ENCODE measurements at regions not wholly inside any gene's neighbourhood (a gene's known extent, or its start where the extent isn't known, plus 50 kb on each side); places are given as distances from the start of the nearest gene placed in this dataset.

DNA sequence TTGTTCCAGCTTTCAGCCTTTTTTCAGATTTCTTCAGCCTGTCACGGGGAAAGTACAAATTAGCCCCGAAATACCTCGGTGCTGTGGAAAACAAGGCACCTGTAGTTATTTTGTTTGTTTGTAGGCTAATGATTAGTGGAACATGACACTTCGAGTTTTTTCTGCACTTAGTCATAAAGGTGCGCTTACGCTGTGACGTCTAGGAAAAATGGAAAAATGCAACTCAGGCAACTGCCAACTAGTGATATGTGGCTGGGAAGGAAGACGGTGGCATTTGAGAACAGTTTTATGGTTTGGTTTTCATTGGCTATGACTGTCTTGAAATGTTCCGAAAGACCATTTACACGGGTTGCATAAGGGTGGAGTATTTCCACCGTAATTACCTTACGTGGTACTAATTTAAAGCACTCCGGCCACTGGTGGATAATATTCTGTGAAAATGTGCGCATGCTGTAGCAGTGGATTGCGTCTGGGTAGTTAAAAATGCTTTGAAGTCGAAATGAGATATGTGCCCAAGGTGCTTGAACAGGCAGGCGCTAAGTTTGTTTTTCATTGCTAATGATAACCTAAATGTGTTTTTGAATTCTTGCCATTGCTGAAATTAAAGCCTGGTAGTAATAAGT, 94.5 kb upstream of the CELF2 start:
- intact Hi-C loops (cut with DNase I; ENCODE audit: low total_unique reads) = no loop called here
- Histone ChIP-seq H3K4me3 (no peak overlapping the region), H3K27me3 (no peaks in the 10 kb centered on the region), H3K4me1 (no peaks in the 10 kb centered on the region), H3K36me3 (no peaks in the 10 kb centered on the region), H3K9me3 (no peaks in the 10 kb centered on the region), H3K27ac (no peak overlapping the region)
- DNase-seq = no peak
- TF ChIP-seq, protein P1, sequence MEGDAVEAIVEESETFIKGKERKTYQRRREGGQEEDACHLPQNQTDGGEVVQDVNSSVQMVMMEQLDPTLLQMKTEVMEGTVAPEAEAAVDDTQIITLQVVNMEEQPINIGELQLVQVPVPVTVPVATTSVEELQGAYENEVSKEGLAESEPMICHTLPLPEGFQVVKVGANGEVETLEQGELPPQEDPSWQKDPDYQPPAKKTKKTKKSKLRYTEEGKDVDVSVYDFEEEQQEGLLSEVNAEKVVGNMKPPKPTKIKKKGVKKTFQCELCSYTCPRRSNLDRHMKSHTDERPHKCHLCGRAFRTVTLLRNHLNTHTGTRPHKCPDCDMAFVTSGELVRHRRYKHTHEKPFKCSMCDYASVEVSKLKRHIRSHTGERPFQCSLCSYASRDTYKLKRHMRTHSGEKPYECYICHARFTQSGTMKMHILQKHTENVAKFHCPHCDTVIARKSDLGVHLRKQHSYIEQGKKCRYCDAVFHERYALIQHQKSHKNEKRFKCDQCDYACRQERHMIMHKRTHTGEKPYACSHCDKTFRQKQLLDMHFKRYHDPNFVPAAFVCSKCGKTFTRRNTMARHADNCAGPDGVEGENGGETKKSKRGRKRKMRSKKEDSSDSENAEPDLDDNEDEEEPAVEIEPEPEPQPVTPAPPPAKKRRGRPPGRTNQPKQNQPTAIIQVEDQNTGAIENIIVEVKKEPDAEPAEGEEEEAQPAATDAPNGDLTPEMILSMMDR (IDR thresholded peaks at IDR 0.05) = no peak

DNA sequence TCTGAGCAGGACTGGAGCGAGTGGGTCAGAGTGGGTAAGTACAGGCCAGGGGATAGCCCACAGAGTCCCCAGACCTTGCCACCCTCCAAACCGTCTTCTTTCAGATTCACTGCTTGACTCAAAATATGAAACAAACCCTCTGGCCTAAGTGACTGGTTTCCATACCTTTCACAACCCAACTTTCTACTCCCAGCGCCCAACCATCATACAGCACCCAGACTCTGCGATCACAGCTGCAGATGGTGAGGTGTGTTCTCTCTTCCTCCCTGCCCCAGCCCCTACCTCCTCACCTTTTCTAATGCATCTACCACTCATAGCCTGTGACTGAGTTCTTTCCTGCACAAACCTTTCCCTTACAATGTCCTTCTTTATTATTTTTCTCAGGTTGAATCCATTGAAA, 92.0 kb upstream of the CELF2 start:
- intact Hi-C loops (cut with DNase I; ENCODE audit: low total_unique reads) = no loop called here
- Histone ChIP-seq H3K9me3 (no peaks in the 10 kb centered on the region), H3K27ac (no peak overlapping the region), H3K4me1 (no peaks in the 10 kb centered on the region), H3K36me3 (no peaks in the 10 kb centered on the region), H3K4me3 (no peak overlapping the region), H3K27me3 (no peaks in the 10 kb centered on the region)
- no peak for DNase-seq
- TF ChIP-seq, protein P1 (IDR thresholded peaks at IDR 0.05) = no peak

DNA sequence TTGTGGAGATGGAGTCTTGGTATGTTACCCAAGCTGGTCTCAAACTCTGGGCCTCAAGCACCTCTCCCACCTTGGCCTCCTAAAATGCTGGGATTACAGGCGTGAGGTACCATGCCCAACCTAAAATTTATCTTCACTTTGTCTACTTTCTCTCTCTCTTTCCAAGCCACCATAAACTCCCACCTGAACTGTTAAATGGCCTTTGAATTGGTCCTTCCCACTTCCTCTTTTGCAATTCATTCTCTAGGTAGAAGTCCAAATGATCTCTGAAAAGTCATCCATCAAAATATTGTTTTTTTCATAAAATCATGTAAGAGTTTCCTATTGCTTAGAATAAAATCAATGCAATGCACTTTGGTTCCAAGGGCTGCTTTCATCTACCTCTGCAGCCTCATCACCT, 90.1 kb upstream of the CELF2 start:
- no peaks in the 10 kb centered on the region for H3K4me1 ChIP-seq
- no peaks in the 10 kb centered on the region for H3K27me3 ChIP-seq
- DNase-seq = no peak
- TF ChIP-seq, protein P1 (IDR thresholded peaks at IDR 0.05) = no peak
- no peaks in the 10 kb centered on the region for H3K36me3 ChIP-seq
- H3K27ac ChIP-seq = no peak overlapping the region
- no peak overlapping the region for H3K4me3 ChIP-seq
- no peaks in the 10 kb centered on the region for H3K9me3 ChIP-seq
- intact Hi-C loops (cut with DNase I; ENCODE audit: low total_unique reads) = no loop called here

DNA sequence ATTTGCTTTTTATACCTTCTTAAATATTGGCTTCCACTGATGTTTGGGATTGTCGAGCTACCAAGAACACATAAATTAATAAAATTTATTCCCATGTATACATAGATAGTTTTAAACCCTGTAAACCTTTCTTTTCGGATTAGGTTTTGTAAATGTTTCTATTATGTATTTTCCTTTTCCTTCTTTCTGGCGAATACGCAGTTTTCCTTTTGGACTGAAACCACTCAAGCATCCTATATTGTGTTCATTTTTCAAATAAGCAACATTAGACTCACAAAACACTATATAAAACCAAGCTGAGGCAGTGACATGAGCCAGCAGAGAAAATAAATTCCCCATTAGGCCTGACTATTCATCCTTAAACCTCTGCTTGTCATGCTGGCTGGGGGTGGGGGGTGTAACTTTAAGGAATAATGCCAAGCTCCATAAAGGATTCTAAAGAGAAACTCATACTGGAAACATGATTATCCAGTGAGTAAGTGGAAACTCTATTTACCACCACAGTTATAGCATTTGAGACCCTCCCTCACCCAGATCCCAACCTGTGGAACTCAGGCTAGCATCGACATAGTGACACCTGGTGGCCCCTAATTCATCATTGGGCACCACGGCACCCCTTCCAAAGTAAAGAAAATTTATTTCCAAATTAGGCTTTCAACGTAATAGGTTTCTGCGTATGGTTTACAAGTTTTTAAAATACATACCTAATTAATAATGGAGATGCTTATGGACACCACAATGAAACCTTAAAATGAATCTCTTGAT, 86.5 kb upstream of the CELF2 start:
- H3K36me3 ChIP-seq = no peaks in the 10 kb centered on the region
- TF ChIP-seq, protein P1 (IDR thresholded peaks at IDR 0.05) = peak in 1 of 2 experiments; percentile 5

DNA sequence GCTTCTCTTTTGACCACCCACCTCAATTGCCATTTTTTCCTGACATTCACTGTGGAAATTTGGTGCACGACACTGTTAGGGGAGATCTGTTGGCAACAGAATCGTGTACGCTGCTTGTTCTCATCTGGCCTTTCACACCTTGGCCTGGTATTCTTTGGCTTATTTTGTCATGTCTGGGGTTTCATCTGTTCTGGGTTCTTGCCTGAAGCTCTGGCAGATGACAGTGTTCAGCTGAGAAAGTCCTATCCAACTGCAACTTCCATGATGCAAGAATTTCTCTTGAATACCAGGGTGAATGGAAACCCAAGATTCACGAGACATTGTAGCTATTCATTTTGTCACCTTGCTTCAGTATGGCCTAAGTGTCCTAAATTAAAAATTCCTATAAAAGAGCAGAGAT, 82.6 kb upstream of the CELF2 start:
- Histone ChIP-seq H3K27ac (no peak overlapping the region), H3K27me3 (no peaks in the 10 kb centered on the region), H3K4me3 (no peak overlapping the region), H3K9me3 (no peaks in the 10 kb centered on the region), H3K36me3 (no peaks in the 10 kb centered on the region), H3K4me1 (no peaks in the 10 kb centered on the region)
- TF ChIP-seq, protein P1 (IDR thresholded peaks at IDR 0.05) = no peak
- DNase-seq = no peak
- intact Hi-C loops (cut with DNase I; ENCODE audit: low total_unique reads) = no loop called here

More for the DNA sequence above, 86.5 kb upstream of the CELF2 start:
- H3K4me1 ChIP-seq = no peaks in the 10 kb centered on the region
- H3K9me3 ChIP-seq = no peaks in the 10 kb centered on the region
- H3K4me3 ChIP-seq = no peak overlapping the region
- H3K27ac ChIP-seq = no peak overlapping the region
- no peak for DNase-seq
- no peaks in the 10 kb centered on the region for H3K27me3 ChIP-seq
- intact Hi-C loops (cut with DNase I; ENCODE audit: low total_unique reads) = no loop called here

Measured in tibial artery (tissue), 4 donors.